ENCODE measurements at regions not wholly inside any gene's neighbourhood (a gene's known extent, or its start where the extent isn't known, plus 50 kb on each side); places are given as distances from the start of the nearest gene placed in this dataset.

DNA sequence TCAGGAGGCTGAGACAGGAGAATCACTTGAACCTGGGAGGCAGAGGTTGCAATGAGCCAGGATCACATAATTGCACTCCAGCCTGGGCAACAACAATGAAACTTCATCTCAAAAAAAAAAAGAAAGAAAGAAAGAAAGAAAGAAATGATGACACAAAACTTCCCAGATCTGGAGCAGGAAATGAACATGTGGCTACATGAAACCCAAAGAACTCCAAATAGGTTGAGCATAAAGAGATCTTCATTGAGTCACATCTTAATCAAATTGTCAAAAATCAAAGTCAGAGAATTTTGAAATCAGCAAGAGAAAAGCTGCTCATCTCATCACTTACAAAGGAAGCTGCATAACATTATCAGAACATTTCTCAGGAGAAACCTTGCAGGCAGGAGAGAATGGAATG, 247.0 kb downstream of the IBTK start:
- Histone ChIP-seq H3K4me3 (replicated peaks; ENCODE audit: insufficient read depth, low read length) (no peak overlapping the region), H3K27me3 (ENCODE audit: insufficient read depth, poor library complexity, severe bottlenecking) (no peaks in the 10 kb centered on the region), H3K27ac (replicated peaks) (no peak overlapping the region)
- TF ChIP-seq SPI1 (IDR thresholded peaks at IDR 0.05; ENCODE audit: borderline replicate concordance, low read depth), result no peak
- TF ChIP-seq, protein P1, sequence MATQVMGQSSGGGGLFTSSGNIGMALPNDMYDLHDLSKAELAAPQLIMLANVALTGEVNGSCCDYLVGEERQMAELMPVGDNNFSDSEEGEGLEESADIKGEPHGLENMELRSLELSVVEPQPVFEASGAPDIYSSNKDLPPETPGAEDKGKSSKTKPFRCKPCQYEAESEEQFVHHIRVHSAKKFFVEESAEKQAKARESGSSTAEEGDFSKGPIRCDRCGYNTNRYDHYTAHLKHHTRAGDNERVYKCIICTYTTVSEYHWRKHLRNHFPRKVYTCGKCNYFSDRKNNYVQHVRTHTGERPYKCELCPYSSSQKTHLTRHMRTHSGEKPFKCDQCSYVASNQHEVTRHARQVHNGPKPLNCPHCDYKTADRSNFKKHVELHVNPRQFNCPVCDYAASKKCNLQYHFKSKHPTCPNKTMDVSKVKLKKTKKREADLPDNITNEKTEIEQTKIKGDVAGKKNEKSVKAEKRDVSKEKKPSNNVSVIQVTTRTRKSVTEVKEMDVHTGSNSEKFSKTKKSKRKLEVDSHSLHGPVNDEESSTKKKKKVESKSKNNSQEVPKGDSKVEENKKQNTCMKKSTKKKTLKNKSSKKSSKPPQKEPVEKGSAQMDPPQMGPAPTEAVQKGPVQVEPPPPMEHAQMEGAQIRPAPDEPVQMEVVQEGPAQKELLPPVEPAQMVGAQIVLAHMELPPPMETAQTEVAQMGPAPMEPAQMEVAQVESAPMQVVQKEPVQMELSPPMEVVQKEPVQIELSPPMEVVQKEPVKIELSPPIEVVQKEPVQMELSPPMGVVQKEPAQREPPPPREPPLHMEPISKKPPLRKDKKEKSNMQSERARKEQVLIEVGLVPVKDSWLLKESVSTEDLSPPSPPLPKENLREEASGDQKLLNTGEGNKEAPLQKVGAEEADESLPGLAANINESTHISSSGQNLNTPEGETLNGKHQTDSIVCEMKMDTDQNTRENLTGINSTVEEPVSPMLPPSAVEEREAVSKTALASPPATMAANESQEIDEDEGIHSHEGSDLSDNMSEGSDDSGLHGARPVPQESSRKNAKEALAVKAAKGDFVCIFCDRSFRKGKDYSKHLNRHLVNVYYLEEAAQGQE (IDR thresholded peaks at IDR 0.05; ENCODE audit: insufficient replicate concordance, low read depth), result no peak
- no peak for TF ChIP-seq GABPA (IDR thresholded peaks at IDR 0.05; ENCODE audit: low read depth)
- TF ChIP-seq, protein P2, sequence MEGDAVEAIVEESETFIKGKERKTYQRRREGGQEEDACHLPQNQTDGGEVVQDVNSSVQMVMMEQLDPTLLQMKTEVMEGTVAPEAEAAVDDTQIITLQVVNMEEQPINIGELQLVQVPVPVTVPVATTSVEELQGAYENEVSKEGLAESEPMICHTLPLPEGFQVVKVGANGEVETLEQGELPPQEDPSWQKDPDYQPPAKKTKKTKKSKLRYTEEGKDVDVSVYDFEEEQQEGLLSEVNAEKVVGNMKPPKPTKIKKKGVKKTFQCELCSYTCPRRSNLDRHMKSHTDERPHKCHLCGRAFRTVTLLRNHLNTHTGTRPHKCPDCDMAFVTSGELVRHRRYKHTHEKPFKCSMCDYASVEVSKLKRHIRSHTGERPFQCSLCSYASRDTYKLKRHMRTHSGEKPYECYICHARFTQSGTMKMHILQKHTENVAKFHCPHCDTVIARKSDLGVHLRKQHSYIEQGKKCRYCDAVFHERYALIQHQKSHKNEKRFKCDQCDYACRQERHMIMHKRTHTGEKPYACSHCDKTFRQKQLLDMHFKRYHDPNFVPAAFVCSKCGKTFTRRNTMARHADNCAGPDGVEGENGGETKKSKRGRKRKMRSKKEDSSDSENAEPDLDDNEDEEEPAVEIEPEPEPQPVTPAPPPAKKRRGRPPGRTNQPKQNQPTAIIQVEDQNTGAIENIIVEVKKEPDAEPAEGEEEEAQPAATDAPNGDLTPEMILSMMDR (IDR thresholded peaks at IDR 0.05; ENCODE audit: insufficient read depth, low read length), result no peak
- no peak for TF ChIP-seq POLR2AphosphoS5 (IDR thresholded peaks at IDR 0.05; ENCODE audit: low read depth)
- no peak for DNase-seq (ENCODE audit: low read depth in 1 of 2, low spot score in 1 of 2)

DNA sequence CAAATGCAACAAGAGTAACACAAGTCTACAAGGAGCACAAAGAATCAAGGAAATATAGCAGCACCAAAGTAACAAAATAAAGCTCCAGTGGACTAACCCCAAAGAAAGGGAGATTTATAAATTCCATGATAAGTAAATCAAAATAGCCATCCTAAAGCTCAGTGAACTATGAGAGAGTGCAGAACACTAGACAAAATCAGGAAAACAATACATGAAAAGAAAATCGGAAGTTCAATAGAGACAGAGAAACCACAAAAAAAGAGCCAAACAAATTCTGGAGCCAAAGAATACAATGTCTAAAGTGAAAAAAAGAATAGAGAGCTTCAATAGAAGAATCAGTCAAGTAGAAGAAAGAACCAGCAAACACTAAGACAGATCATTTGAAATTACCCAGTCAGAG, 247.3 kb upstream of the TENT5A start:
- H3K27me3 ChIP-seq (ENCODE audit: insufficient read depth, poor library complexity, severe bottlenecking), result no peaks in the 10 kb centered on the region
- DNase-seq (ENCODE audit: low read depth in 1 of 2, low spot score in 1 of 2), result no peak
- H3K4me3 ChIP-seq (replicated peaks; ENCODE audit: insufficient read depth, low read length), result no peak overlapping the region
- H3K27ac ChIP-seq (replicated peaks), result no peak overlapping the region
- TF ChIP-seq, protein P1 (IDR thresholded peaks at IDR 0.05; ENCODE audit: insufficient replicate concordance, low read depth), result no peak
- TF ChIP-seq POLR2AphosphoS5 (IDR thresholded peaks at IDR 0.05; ENCODE audit: low read depth) (no peak), GABPA (IDR thresholded peaks at IDR 0.05; ENCODE audit: low read depth) (no peak), SPI1 (IDR thresholded peaks at IDR 0.05; ENCODE audit: borderline replicate concordance, low read depth) (no peak)
- TF ChIP-seq, protein P2 (IDR thresholded peaks at IDR 0.05; ENCODE audit: insufficient read depth, low read length), result no peak

DNA sequence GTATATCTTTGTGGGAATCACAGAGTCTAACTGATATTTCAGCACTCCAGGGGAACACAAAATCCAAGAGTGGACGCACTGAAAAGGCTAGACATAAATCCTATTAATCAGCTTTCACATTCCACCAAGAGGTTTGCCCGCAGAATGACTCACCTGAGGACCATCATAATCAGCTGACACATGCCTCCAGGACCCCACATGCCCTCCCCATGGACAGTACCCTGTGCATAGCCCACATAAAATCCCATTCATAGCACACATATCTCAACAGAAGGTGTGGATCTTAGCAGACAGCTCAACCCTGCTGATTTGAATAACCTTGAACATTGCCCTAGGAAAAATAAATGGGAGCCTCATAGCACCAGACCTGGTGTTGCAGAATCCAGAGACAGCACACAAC, 246.8 kb upstream of the TENT5A start:
- H3K4me3 ChIP-seq (replicated peaks; ENCODE audit: insufficient read depth, low read length), result no peak overlapping the region
- H3K27ac ChIP-seq (replicated peaks), result no peak overlapping the region
- DNase-seq (ENCODE audit: low read depth in 1 of 2, low spot score in 1 of 2), result no peak
- no peak for TF ChIP-seq GABPA (IDR thresholded peaks at IDR 0.05; ENCODE audit: low read depth)
- TF ChIP-seq SPI1 (IDR thresholded peaks at IDR 0.05; ENCODE audit: borderline replicate concordance, low read depth), result no peak
- TF ChIP-seq, protein P2 (IDR thresholded peaks at IDR 0.05; ENCODE audit: insufficient read depth, low read length), result no peak
- TF ChIP-seq, protein P1 (IDR thresholded peaks at IDR 0.05; ENCODE audit: insufficient replicate concordance, low read depth), result no peak
- TF ChIP-seq POLR2AphosphoS5 (IDR thresholded peaks at IDR 0.05; ENCODE audit: low read depth), result no peak
- H3K27me3 ChIP-seq (ENCODE audit: insufficient read depth, poor library complexity, severe bottlenecking), result no peaks in the 10 kb centered on the region

All from HL-60 (cell line).